ENCODE measurements at regions not wholly inside any gene's neighbourhood (a gene's known extent, or its start where the extent isn't known, plus 50 kb on each side); places are given as distances from the start of the nearest gene placed in this dataset.

- peak; percentile 52 for DNase-seq
Measured at GRCh38 chr1:59218521-59219236, 78.2 kb upstream of the FGGY start.

- no peak for DNase-seq
Measured at GRCh38 chr1:59219916-59220315, 77.0 kb upstream of the FGGY start.

- no peak for DNase-seq
Measured at GRCh38 chr1:59220356-59220755, 76.5 kb upstream of the FGGY start.

GRCh38 chr1:59223198-59223597 lies 73.7 kb upstream of the FGGY start:
- DNase-seq: peak; percentile 18

GRCh38 chr1:59223989-59224634 lies 72.8 kb upstream of the FGGY start:
- DNase-seq: peak; percentile 53

GRCh38 chr1:59225594-59226316 lies 71.1 kb upstream of the FGGY start:
- no peak for DNase-seq

- peak; percentile 38 for DNase-seq
Measured at GRCh38 chr1:59229138-59229537, 67.8 kb upstream of the FGGY start.

- peak; percentile 43 for DNase-seq
Measured at GRCh38 chr1:59230622-59231021, 66.3 kb upstream of the FGGY start.

GRCh38 chr1:59232216-59232615 lies 64.7 kb upstream of the FGGY start:
- DNase-seq: peak; percentile 76

- DNase-seq: no peak
Measured at GRCh38 chr1:59233444-59233843, 63.5 kb upstream of the FGGY start.

GRCh38 chr1:59236721-59237545 lies 60.0 kb upstream of the FGGY start:
- peak; percentile 38 for DNase-seq

GRCh38 chr1:59237900-59238299 lies 59.0 kb upstream of the FGGY start:
- DNase-seq: no peak

GRCh38 chr1:59238333-59238934 lies 58.5 kb upstream of the FGGY start:
- peak; percentile 39 for DNase-seq

- no peak for DNase-seq
Measured at GRCh38 chr1:59238993-59239392, 57.9 kb upstream of the FGGY start.

GRCh38 chr1:59241909-59242308 lies 55.0 kb upstream of the FGGY start:
- DNase-seq: no peak

GRCh38 chr1:59242370-59242769 lies 54.5 kb upstream of the FGGY start:
- no peak for DNase-seq

GRCh38 chr1:59243550-59243949 lies 53.3 kb upstream of the FGGY start:
- DNase-seq: no peak

- DNase-seq: no peak
Measured at GRCh38 chr1:59243978-59244377, 52.9 kb upstream of the FGGY start.

- DNase-seq: no peak
Measured at GRCh38 chr1:59244891-59245290, 52.0 kb upstream of the FGGY start.
